K562 (cell line): ENCODE measurements at regions not wholly inside any gene's neighbourhood (a gene's known extent, or its start where the extent isn't known, plus 50 kb on each side); places are given as distances from the start of the nearest gene placed in this dataset.

ENCODE experiments used
- BRF2 ChIP-seq: IDR thresholded peaks from 3 replicates; pipeline ENCODE4 v1.6.1; 2011; ENCODE audit warnings: borderline replicate concordance, mild to moderate bottlenecking; ENCODE audit not compliant: insufficient read length, insufficient read depth
- HCFC1 ChIP-seq: IDR thresholded peaks from 2 replicates; pipeline ENCODE4 v1.6.1; 2012; ENCODE audit warnings: low read depth, low read length, improper control_type of control experiment
- KDM5B ChIP-seq: fragments of 200-600 bp; sonication (generic); IDR thresholded peaks from 2 replicates; pipeline ENCODE4 v1.6.1; 2012; ENCODE audit warnings: low read depth, mild to moderate bottlenecking, moderate library complexity, low read length, control low read depth, inconsistent platforms; ENCODE audit not compliant: insufficient replicate concordance
- MEF2D ChIP-seq: conservative IDR thresholded peaks from 2 replicates; pipeline ENCODE4 v1.6.1; 2016; ENCODE audit warnings: low read depth, missing genetic modification characterization, missing compliant biosample characterization
- MTA3 ChIP-seq: fragments of 450-650 bp; formaldehyde crosslinking; IDR thresholded peaks from 2 replicates; pipeline ENCODE4 v1.6.1; 2017; ENCODE audit warnings: mild to moderate bottlenecking, borderline replicate concordance
- MYBL2 ChIP-seq, 2 experiments: fragments of 450-650 bp in 1 of 2; sonication (generic) in 1 of 2; formaldehyde crosslinking in 1 of 2; IDR thresholded peaks; 2 replicates each; pipeline versions ENCODE4 v1.6.1 to v1.8.1; 2017 to 2022; ENCODE audit warnings: borderline replicate concordance in 1 of 2, inconsistent platforms in 1 of 2, low read depth in 1 of 2, mild to moderate bottlenecking in 1 of 2, missing genetic modification reagents in 1 of 2, moderate library complexity in 1 of 2
- PCBP1 ChIP-seq: fragments of 200-400 bp; formaldehyde crosslinking; IDR thresholded peaks from 2 replicates; pipeline ENCODE4 v1.6.1; 2018; ENCODE audit warnings: mild to moderate bottlenecking, low read depth, low read length; ENCODE audit not compliant: poor library complexity, severe bottlenecking
- PTRF ChIP-seq: fragments of 450-650 bp; IDR thresholded peaks from 2 replicates; pipeline ENCODE4 v1.6.1; 2016; ENCODE audit warnings: mild to moderate bottlenecking, missing genetic modification characterization, missing compliant biosample characterization
- REST ChIP-seq, 2 experiments: fragments of 450-650 bp; formaldehyde crosslinking in 1 of 2; IDR thresholded peaks; 2 replicates each; pipeline versions ENCODE4 v1.4.0 to v1.6.1; 2014 to 2020; ENCODE audit warnings: mild to moderate bottlenecking in 2 of 2, borderline replicate concordance in 1 of 2, low read depth in 1 of 2
- U2AF1 ChIP-seq: fragments of 200-400 bp; formaldehyde crosslinking; optimal IDR thresholded peaks from 2 replicates; pipeline ENCODE3; 2017; ENCODE audit warnings: mild to moderate bottlenecking, low read depth, low read length, moderate library complexity
- UBTF ChIP-seq, 2 experiments: IDR thresholded peaks; 2 replicates each; pipeline ENCODE4 v1.6.1; 2012; ENCODE audit warnings: improper control_type of control experiment in 2 of 2, low read depth in 2 of 2, low read length in 2 of 2, borderline replicate concordance in 1 of 2
- ZNF121 ChIP-seq: sonication (generic); formaldehyde crosslinking; conservative IDR thresholded peaks from 2 replicates; pipeline ENCODE4 v1.8.0; 2022; ENCODE audit warnings: missing genetic modification reagents
- ZNF511 ChIP-seq: sonication (generic); formaldehyde crosslinking; IDR thresholded peaks from 2 replicates; pipeline ENCODE4 v1.8.0; 2022; ENCODE audit warnings: mild to moderate bottlenecking, missing genetic modification reagents

GRCh38 chr9:107942856-107943255 lies 453.3 kb upstream of the KLF4 start (continued):
- TF ChIP-seq MYBL2 (IDR thresholded peaks at IDR 0.05; ENCODE audit: low read depth) (no peak), MYBL2 (CRISPR knock-in tag; IDR thresholded peaks at IDR 0.05; ENCODE audit: borderline replicate concordance) (no peak), PTRF (tag) (no peak), HCFC1 (peak; percentile 74), REST (IDR thresholded peaks at IDR 0.05; ENCODE audit: borderline replicate concordance) (no peak), REST (CRISPR knock-in tag; IDR thresholded peaks at IDR 0.05; ENCODE audit: low read depth) (no peak), BRF2 (no peak), ZNF511 (no peak), MTA3 (no peak), KDM5B (no peak), ZNF121 (CRISPR knock-in tag) (no peak), PCBP1 (no peak), MEF2D (tag) (no peak), UBTF (IDR thresholded peaks at IDR 0.05; ENCODE audit: borderline replicate concordance in 1 of 2, low read depth in 2 of 2, low read length in 2 of 2) (no peak), U2AF1 (no peak)
